ENCODE measurements at regions not wholly inside any gene's neighbourhood (a gene's known extent, or its start where the extent isn't known, plus 50 kb on each side); places are given as distances from the start of the nearest gene placed in this dataset.

DNA sequence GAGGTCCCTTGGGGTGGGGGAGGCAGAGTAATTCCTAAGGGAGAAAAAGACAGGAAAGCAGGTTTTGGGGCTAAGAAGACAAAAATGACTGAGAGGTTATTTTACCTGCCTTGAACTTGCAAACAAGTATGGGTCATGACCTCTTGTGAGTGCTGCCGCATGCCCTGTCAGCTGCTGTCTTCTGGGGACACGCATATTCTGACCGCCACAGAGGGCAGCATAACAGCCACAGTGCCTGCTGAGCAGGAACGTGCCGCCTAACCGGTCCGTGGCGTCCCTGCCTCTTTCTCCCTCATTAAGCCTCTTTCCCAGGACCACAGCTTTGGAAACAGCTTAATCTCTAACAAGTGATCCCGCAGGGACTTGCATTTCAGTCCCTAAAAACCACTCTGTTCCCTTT lies 51.3 kb upstream of the KCNA1 start:
- DNase-seq (ENCODE audit: low read depth), result no peak

DNA sequence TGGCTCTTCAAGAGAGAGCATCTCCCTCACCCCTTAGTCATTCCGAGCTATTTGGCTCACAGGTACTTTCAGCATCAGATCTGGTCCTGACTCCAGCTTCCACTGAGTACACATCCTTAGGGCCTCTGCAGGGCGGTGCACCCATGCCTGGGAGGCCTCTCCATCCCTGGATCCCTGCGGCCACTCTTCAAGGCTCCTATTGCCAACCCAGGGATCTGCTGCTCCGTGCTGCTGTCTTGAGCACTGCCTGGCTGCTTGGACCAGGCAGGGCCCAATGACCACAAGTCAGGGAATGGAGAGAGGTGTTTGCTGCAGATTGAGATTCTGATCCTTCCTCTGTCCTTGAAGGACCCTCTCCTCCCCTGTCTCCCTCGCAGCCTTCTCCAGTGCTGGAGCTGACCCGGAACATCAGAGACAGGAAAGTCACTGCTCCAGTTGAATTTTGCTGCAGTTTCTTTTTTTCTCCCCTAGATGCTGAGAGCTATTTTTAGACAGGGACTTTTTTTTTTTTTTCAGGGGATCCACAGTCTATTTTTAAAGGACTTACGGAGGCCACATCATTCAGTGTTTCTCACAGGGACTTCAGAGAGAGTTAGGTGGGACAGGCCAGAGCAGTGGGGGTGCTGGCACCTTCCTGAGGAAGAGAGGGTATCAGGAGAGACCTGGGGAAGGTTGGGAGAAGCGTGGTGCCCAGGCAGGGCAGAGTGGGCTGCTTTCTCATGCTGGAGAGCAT lies 50.1 kb upstream of the KCNA1 start:
- DNase-seq (ENCODE audit: low read depth), result no peak

All from HS-5 (cell line).